ENCODE measurements at regions not wholly inside any gene's neighbourhood (a gene's known extent, or its start where the extent isn't known, plus 50 kb on each side); places are given as distances from the start of the nearest gene placed in this dataset.

GRCh38 chr15:79675982-79676381 is 220.8 kb downstream of the MTHFS start:
- no peak overlapping the region for H3K27ac ChIP-seq
- intact Hi-C loops (cut with DNase I): no loop called here
- no peaks in the 10 kb centered on the region for H3K36me3 ChIP-seq
- H3K27me3 ChIP-seq: no peaks in the 10 kb centered on the region
- H3K9me3 ChIP-seq: no peaks in the 10 kb centered on the region
- H3K4me3 ChIP-seq: no peak overlapping the region
- no peaks in the 10 kb centered on the region for H3K4me1 ChIP-seq (ENCODE audit: insufficient read depth)
- WGBS, 3 donors: 78 to 89% (median 81%) methylated on average over 5 of the region's 5 CpGs
- DNase-seq: no peak
- TF ChIP-seq POLR2A (IDR thresholded peaks at IDR 0.05) (no peak), EP300 (IDR thresholded peaks at IDR 0.05) (no peak), CTCF (IDR thresholded peaks at IDR 0.05) (no peak)

GRCh38 chr15:79676621-79677020 is 220.2 kb downstream of the MTHFS start:
- no peaks in the 10 kb centered on the region for H3K36me3 ChIP-seq
- intact Hi-C loops (cut with DNase I): no loop called here
- no peak for DNase-seq
- H3K4me3 ChIP-seq: no peak overlapping the region
- H3K4me1 ChIP-seq (ENCODE audit: insufficient read depth): no peaks in the 10 kb centered on the region
- no peaks in the 10 kb centered on the region for H3K9me3 ChIP-seq
- WGBS, 3 donors: 86 to 90% (median 86%) methylated on average over 2 of the region's 2 CpGs
- H3K27ac ChIP-seq: no peak overlapping the region
- H3K27me3 ChIP-seq: no peaks in the 10 kb centered on the region
- no peak for TF ChIP-seq POLR2A (IDR thresholded peaks at IDR 0.05)
- TF ChIP-seq CTCF (IDR thresholded peaks at IDR 0.05): no peak
- no peak for TF ChIP-seq EP300 (IDR thresholded peaks at IDR 0.05)

GRCh38 chr15:79677241-79677640 is 219.6 kb downstream of the MTHFS start:
- H3K4me3 ChIP-seq: no peak overlapping the region
- intact Hi-C loops (cut with DNase I): no loop called here
- H3K27me3 ChIP-seq: no peaks in the 10 kb centered on the region
- no peaks in the 10 kb centered on the region for H3K36me3 ChIP-seq
- H3K4me1 ChIP-seq (ENCODE audit: insufficient read depth): no peaks in the 10 kb centered on the region
- TF ChIP-seq POLR2A (IDR thresholded peaks at IDR 0.05) (no peak), CTCF (IDR thresholded peaks at IDR 0.05) (no peak), EP300 (IDR thresholded peaks at IDR 0.05) (no peak)
- no peak for DNase-seq
- WGBS, 3 donors: 60 to 65% (median 60%) methylated on average over 7 of the region's 7 CpGs
- no peaks in the 10 kb centered on the region for H3K9me3 ChIP-seq
- H3K27ac ChIP-seq: no peak overlapping the region

- intact Hi-C loops (cut with DNase I): no loop called here
- peaks cover 3% of the 10 kb centered on the region for H3K4me1 ChIP-seq (ENCODE audit: insufficient read depth)
- TF ChIP-seq POLR2A (IDR thresholded peaks at IDR 0.05): no peak
- no peak for TF ChIP-seq EP300 (IDR thresholded peaks at IDR 0.05)
- TF ChIP-seq CTCF (IDR thresholded peaks at IDR 0.05): no peak
- H3K27ac ChIP-seq: no peak overlapping the region
- no peaks in the 10 kb centered on the region for H3K27me3 ChIP-seq
- no peak for DNase-seq
- no peaks in the 10 kb centered on the region for H3K36me3 ChIP-seq
- no peaks in the 10 kb centered on the region for H3K9me3 ChIP-seq
- no peak overlapping the region for H3K4me3 ChIP-seq
- 84 to 94% (median 89%) methylated on average over 1 of the region's 1 CpG for WGBS, 3 donors
These were observed 218.6 kb downstream of the MTHFS start for GRCh38 chr15:79678032-79678701.
